HepG2 (cell line): ENCODE measurements at regions not wholly inside any gene's neighbourhood (a gene's known extent, or its start where the extent isn't known, plus 50 kb on each side); places are given as distances from the start of the nearest gene placed in this dataset.

Experiments used
- CERS6 ChIP-seq: sonication (generic); formaldehyde crosslinking; IDR thresholded peaks from 2 replicates; pipeline ENCODE4 v1.5.0; 2020; ENCODE audit warnings: missing genetic modification reagents
- SIX4 ChIP-seq: sonication (generic); formaldehyde crosslinking; IDR thresholded peaks from 2 replicates; pipeline ENCODE4 v1.4.0; 2020; ENCODE audit warnings: missing genetic modification reagents
- TBP ChIP-seq: sonication (generic); formaldehyde crosslinking; IDR thresholded peaks from 2 replicates; pipeline ENCODE4 v1.5.0; 2020; ENCODE audit warnings: missing genetic modification reagents
- ZNF33A ChIP-seq: sonication (generic); formaldehyde crosslinking; IDR thresholded peaks from 2 replicates; pipeline ENCODE4 v1.5.1; 2020; ENCODE audit warnings: missing genetic modification reagents, mild to moderate bottlenecking, moderate library complexity, borderline replicate concordance
- TF ChIP-seq, protein P1 (sequence below): sonication (generic); formaldehyde crosslinking; IDR thresholded peaks from 2 replicates; pipeline ENCODE4 v1.4.0; 2020; ENCODE audit warnings: missing genetic modification reagents, mild to moderate bottlenecking, borderline replicate concordance
- TF ChIP-seq, protein P2 (sequence below): sonication (generic); formaldehyde crosslinking; IDR thresholded peaks from 2 replicates; pipeline ENCODE4 v1.5.0; 2020; ENCODE audit warnings: mild to moderate bottlenecking, missing genetic modification reagents, moderate library complexity

DNA sequence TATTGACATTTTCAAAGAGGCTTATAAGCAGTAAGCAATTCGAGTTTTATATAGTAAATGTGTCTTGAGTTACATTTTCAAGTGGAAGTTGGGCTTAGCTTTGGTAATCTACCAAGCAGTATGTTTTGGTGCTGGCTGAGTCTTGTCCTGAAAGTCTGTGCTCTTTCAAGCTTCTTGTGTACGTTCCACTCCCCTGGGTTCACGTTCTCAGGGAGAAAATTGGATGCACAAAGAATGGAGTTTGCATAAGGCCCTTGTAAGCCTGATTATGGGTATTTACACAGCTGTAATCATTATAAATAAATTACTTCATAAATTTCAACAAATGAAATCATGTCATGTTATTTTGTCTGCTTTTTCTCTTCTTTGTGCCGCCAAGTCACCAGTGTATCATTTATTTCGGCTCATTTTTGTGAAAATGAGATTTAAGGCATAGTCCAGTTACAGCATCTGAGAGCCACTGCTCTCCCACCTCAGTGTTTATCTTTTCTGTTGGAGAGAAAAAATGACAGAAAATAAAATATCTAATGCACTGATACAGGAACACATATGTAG, 262.5 kb downstream of the BTBD3 start:
- TF ChIP-seq, protein P1, sequence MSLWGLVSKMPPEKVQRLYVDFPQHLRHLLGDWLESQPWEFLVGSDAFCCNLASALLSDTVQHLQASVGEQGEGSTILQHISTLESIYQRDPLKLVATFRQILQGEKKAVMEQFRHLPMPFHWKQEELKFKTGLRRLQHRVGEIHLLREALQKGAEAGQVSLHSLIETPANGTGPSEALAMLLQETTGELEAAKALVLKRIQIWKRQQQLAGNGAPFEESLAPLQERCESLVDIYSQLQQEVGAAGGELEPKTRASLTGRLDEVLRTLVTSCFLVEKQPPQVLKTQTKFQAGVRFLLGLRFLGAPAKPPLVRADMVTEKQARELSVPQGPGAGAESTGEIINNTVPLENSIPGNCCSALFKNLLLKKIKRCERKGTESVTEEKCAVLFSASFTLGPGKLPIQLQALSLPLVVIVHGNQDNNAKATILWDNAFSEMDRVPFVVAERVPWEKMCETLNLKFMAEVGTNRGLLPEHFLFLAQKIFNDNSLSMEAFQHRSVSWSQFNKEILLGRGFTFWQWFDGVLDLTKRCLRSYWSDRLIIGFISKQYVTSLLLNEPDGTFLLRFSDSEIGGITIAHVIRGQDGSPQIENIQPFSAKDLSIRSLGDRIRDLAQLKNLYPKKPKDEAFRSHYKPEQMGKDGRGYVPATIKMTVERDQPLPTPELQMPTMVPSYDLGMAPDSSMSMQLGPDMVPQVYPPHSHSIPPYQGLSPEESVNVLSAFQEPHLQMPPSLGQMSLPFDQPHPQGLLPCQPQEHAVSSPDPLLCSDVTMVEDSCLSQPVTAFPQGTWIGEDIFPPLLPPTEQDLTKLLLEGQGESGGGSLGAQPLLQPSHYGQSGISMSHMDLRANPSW (CRISPR knock-in tag), result no peak
- TF ChIP-seq SIX4 (CRISPR knock-in tag) (no peak), CERS6 (CRISPR knock-in tag) (no peak), TBP (CRISPR knock-in tag) (no peak), ZNF33A (CRISPR knock-in tag) (no peak)
- TF ChIP-seq, protein P2, sequence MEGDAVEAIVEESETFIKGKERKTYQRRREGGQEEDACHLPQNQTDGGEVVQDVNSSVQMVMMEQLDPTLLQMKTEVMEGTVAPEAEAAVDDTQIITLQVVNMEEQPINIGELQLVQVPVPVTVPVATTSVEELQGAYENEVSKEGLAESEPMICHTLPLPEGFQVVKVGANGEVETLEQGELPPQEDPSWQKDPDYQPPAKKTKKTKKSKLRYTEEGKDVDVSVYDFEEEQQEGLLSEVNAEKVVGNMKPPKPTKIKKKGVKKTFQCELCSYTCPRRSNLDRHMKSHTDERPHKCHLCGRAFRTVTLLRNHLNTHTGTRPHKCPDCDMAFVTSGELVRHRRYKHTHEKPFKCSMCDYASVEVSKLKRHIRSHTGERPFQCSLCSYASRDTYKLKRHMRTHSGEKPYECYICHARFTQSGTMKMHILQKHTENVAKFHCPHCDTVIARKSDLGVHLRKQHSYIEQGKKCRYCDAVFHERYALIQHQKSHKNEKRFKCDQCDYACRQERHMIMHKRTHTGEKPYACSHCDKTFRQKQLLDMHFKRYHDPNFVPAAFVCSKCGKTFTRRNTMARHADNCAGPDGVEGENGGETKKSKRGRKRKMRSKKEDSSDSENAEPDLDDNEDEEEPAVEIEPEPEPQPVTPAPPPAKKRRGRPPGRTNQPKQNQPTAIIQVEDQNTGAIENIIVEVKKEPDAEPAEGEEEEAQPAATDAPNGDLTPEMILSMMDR (CRISPR knock-in tag), result no peak
